Activated CD4-positive, alpha-beta T cell treated with anti-CD3 and anti-CD28 coated beads for 48 hours (primary cell): ENCODE measurements at regions not wholly inside any gene's neighbourhood (a gene's known extent, or its start where the extent isn't known, plus 50 kb on each side); places are given as distances from the start of the nearest gene placed in this dataset.
"Not testable (repeated sequence)": the region's sequence is repeated elsewhere in the genome, so short reads cannot be mapped to it uniquely, and the experiment has no call there.

Experiments
- DNase-seq: peaks from one replicate; pipeline ENCODE4 v3.0.0-alpha.2; 2020

DNA sequence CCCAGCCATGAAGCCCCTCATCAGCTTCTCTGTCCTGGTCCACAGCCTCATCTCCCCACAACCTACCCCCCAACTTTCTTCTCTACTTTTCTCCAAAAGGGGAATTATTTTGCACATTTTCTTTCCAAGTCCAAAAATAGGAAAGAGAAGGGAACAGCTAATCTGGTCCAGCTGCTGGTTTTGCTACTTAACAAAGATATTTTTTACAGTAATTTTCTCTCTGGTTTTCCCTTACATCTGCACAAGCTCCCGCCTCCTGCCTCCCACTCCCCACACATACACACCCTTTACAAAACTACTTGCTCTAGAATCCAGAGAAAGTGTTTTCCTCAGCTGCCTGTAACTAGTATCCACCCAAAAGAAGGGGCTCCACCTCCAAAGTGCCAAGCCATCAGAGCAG, 177.2 kb downstream of the POLR2M start:
- DNase-seq: no peak

DNA sequence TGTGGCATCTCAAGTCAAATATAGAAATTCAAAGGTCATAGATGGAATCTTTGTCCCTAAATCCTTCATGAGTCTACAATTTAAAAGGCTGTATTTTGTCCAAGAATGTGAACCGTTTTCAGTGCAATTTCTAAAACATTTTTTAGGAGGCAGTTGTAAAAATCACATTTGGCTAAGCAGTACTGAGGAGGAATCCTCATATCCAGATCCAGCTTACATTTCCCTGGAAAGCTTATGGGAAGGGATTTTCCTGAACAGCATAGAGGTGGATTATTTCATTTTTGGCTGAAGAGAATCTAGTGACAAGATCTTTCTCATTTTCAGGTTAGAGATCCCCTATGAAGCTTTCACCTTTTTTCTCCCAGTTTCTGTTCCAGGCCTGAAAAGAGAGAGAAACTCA, 178.4 kb downstream of the POLR2M start:
- no peak for DNase-seq

DNA sequence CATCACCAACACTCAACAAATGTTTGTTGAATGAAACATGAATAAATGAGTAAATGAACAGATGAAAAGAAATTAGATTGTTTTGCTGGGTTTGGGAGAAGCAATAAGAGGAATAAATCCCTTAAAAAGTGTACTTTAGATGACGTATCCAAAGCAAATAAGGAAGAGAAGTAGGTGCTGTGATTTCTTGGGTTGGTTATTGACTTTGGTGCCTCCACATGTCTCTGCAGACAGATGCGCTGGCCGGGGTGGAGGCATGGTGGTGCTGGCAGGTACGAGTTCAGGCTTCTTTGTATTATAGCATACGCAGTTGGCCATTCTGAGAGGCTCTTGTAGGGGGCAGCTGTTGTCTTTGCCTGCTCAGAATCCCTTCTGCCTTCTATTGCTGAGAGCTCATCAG, 178.9 kb downstream of the POLR2M start:
- no peak for DNase-seq

DNA sequence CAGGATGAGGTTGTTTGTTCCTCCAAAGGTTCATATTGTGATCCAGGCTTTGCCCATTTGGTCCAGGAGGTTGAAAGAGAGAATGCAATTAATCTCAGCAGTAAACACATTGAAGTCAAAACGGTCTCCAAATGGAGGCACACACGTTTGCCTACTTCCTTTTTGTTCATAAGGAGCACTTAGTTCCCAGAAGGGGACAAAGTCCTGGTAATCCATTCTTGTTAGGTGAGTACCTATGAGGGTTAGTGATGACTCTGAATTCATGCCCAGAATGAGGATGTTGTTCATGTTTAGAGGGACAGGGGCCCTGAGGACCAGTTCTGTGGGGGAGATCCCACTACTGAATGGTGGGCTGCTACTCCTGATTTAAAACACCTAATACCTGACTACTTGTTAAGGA, 177.7 kb downstream of the ALDH1A2 start:
- DNase-seq: no peak

DNA sequence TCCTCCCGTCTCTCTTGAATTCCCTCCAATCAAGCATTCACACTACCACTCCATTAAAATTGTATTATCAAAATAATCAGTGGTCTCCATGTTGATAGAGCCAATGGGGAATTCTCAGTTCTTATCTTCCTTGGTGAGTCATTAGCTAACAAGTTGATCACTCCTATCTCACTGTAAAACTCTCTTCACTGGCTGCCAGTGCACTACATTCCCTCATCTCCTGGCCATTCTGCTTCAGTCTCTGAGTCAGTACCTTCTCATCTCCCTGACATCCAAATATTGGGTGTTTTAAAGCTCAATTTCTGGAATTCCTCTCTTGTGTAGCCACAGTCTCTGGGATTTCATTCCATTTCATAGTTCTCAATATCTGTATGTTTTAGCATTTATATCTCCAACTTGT, 175.2 kb downstream of the ALDH1A2 start:
- no peak for DNase-seq

DNA sequence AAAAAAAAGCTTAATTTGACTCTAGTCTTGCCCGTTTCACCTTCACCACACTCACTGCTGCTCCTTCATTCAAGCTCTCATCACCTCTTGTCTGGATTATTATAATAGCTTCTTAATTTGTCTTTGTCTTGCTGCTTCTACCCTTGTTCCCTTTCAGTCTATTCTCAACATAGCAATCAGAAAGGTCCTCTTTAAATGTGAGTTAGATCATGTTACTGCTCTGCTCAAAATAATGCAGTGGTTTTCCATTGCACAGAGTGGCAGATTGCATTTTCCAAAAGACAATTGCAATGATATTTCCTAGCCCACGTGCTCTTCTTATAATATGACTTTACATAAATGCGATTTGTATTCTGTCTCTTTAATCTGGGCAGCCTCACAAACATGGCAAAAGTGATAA, 174.6 kb downstream of the ALDH1A2 start:
- no peak for DNase-seq

DNA sequence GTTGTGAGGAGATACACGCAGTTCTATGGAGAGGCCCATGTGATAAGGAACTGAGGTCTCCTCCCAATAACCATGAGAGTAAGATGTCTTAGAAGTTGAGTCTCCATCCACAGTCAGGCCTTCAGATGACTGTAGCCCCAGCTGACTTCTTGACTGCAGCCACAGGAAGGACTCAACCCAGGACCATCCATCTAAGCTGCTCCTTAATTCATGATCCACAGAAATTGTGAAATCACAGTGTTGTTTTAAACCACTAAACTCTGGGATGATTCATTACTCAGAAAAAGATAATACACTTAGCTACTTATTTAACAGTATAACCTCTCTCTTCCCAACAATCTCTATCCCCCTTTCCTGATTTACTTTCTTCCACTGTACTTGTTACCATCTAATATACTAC, 173.3 kb downstream of the ALDH1A2 start:
- DNase-seq: no peak

DNA sequence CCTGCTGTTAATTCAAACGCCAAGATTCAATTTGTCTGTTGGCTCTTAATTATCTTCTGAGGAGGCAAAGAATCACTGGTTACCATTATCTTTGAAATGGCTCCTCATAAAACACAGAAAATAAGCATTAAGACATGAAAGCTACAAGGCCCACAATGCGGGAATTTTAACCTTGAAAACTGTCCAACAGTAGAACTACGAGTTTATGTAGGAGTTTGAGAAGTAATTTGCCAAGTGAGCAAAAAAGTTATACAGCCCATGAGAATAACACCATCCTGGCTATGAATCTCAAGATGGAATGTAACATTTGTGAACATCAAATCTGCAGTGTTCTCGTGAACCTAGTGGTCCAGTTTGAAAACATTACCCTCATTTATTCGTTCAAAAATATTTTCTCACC, 172.5 kb downstream of the ALDH1A2 start:
- no peak for DNase-seq

DNA sequence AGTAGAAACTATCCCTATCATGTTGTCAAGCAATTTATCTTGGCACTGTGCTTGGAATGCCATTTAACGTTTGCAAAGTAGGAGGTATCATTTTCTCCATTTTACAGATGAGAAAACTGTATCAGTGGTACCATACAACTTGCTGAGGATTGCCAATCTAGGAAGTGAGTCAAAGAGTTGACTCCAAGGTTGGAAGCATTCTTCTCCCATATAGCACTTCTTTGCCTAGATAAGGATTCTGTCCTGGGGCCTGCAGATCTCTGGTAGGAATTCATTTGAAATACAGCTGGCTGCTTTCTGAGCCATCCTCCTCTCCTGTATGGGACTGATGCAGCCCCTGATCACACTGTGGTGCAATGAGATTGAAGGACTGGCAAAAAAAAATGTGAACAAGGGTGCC, 170.2 kb downstream of the ALDH1A2 start:
- no peak for DNase-seq

DNA sequence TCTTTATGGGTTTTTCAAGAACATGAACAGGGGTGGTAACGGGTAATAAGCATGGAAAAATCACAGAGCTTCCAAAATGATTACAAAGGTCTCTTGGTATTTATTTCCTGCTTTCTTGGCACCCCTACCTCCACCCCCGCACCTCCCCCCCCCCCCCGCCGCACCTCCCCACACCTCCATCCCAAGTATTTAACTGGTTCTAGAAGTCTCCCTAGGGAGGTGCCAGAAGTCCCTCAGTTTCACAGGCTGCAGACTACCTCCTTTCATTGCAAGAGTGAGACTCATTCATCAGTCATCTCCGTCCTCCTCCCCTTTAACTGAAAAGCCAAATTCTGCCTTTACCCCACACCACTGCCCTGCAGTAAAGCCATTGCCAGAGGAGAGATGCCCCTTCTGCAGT, 169.4 kb downstream of the ALDH1A2 start:
- DNase-seq: no peak

DNA sequence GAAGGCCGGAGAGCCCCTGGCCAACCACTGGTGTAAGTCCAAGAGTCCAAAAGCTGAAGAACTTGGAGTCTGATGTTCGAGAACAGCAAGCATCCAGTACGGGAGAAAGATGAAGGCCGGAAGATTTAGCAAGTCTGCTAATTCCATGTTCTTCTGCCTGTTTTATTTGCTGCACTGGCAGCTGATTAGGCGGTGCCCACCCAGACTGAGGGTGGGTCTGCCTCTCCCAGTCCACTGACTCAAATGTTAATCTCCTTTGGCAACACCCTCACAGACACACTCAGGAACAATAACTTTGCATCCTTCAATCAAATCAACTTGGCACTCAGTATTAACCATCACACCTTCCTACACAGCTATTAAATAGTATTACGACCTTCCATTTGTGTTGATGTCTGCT, 168.6 kb downstream of the ALDH1A2 start:
- DNase-seq: not testable (repeated sequence)

DNA sequence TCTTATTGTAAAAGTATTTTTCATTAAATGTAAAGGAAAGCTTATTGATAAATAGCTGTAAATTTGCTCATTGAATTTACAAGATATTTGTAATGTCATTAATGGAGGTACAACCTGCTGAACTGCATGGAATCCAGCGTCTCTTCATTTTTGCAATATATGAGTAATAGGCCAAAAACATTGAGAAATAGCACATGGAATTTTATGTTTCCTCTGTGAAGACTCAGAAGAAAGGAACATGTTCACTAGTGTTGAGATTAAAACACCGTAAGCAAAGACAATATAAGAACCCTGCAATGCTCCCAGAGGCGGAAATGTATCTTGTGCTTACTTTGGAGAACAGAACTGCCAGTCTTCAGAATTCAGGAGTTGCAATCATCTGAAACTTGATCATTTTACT, 167.6 kb downstream of the ALDH1A2 start:
- no peak for DNase-seq

DNA sequence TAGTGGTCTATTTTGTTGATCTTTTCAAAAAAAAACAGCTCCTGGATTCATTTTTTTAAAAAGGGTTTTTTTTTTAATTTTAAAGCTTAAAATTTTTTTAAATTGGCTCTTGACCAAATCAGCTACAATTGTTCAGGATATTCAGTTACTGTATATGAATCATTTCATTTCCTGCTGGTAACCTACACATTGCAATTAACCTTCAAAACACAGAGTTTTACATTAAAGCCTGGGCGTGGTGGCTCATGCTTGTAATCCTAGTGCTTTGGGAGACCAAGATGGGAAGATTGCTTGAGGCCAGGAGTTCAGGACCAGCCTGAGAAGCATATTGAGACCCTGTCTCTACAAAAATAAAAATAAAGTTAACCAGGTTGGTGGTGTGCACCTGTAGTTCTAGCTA, 163.4 kb downstream of the ALDH1A2 start:
- no peak for DNase-seq
